ENCODE measurements at regions not wholly inside any gene's neighbourhood (a gene's known extent, or its start where the extent isn't known, plus 50 kb on each side); places are given as distances from the start of the nearest gene placed in this dataset.

DNA sequence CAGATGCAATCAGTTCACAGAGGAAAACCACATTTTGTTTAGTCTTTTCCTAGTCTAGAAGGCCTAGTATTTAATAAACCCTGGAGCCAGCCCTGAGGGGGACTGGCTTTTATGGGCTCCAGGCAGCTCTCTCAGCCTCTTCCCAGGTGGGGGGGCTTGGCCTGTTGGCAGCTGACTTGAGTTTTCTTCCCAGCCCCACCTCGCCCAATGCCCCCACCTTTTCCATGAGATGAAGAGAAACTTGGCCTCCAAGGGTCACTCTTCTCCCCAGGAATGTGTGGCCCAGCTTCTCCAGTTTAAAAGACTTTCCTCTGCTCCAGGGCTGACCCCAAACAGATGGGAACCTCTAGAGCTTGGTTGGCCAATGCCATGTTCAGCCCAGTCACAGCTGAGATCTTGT, 196.1 kb downstream of the BMP7 start:
- Histone ChIP-seq H3K4me3 (ENCODE audit: low read depth in 1 of 2, low read length in 1 of 2) (no peak overlapping the region), H3K27ac (no peak overlapping the region), H3K4me1 (ENCODE audit: control insufficient read depth in 1 of 2, insufficient read depth in 1 of 2, low read depth in 1 of 2, low read length in 1 of 2) (no peaks in the 10 kb centered on the region), H3K36me3 (no peaks in the 10 kb centered on the region), H3K27me3 (peaks cover 69% of the 10 kb centered on the region), H3K9me3 (no peaks in the 10 kb centered on the region)
- no peak for TF ChIP-seq CTCF (IDR thresholded peaks at IDR 0.05)

DNA sequence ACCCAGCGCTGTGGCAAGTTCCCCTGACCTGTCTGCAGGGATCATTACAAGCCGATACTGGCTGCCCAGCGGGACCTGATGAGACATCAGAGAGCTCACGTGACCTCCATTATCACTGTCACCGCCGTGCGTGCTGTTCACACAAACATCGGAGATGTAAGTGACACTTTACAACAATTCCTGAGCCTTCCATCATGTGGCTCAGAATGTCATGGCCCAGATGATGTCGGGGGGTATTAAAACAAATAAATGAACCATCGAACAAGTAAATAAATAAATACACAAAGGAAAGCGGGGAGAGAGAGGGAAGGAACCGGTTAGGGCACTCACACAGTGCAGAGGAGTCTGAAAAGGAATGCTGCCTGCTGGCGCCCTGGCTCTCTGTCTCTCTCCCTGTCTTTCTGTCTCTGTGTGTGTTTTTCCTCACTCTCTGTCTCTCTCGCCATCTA, 195.1 kb downstream of the BMP7 start:
- Histone ChIP-seq H3K4me3 (ENCODE audit: low read depth in 1 of 2, low read length in 1 of 2) (no peak overlapping the region), H3K4me1 (ENCODE audit: control insufficient read depth in 1 of 2, insufficient read depth in 1 of 2, low read depth in 1 of 2, low read length in 1 of 2) (no peaks in the 10 kb centered on the region), H3K36me3 (no peaks in the 10 kb centered on the region), H3K27ac (no peak overlapping the region), H3K27me3 (peaks cover 61% of the 10 kb centered on the region), H3K9me3 (no peaks in the 10 kb centered on the region)
- TF ChIP-seq CTCF (IDR thresholded peaks at IDR 0.05) = no peak

- Histone ChIP-seq H3K9me3 (no peaks in the 10 kb centered on the region), H3K36me3 (no peaks in the 10 kb centered on the region)
Observed at GRCh38 chr20:57071954-57072583, 194.4 kb downstream of the BMP7 start.

GRCh38 chr20:57073402-57073801, 193.0 kb downstream of the BMP7 start:
- no peak for TF ChIP-seq CTCF (IDR thresholded peaks at IDR 0.05)
- Histone ChIP-seq H3K4me1 (ENCODE audit: control insufficient read depth in 1 of 2, insufficient read depth in 1 of 2, low read depth in 1 of 2, low read length in 1 of 2) (no peaks in the 10 kb centered on the region), H3K27ac (no peak overlapping the region), H3K36me3 (no peaks in the 10 kb centered on the region), H3K27me3 (peaks cover 52% of the 10 kb centered on the region), H3K4me3 (ENCODE audit: low read depth in 1 of 2, low read length in 1 of 2) (no peak overlapping the region), H3K9me3 (no peaks in the 10 kb centered on the region)

More at GRCh38 chr20:57071954-57072583, 194.4 kb downstream of the BMP7 start:
- no peak overlapping the region for H3K4me3 ChIP-seq (ENCODE audit: low read depth in 1 of 2, low read length in 1 of 2)
- H3K27ac ChIP-seq = no peak overlapping the region
- no peaks in the 10 kb centered on the region for H3K4me1 ChIP-seq (ENCODE audit: control insufficient read depth in 1 of 2, insufficient read depth in 1 of 2, low read depth in 1 of 2, low read length in 1 of 2)
- no peak for TF ChIP-seq CTCF (IDR thresholded peaks at IDR 0.05)
- peaks cover 54% of the 10 kb centered on the region for H3K27me3 ChIP-seq

- H3K36me3 ChIP-seq = no peaks in the 10 kb centered on the region
- no peak overlapping the region for H3K27ac ChIP-seq
- no peak overlapping the region for H3K4me3 ChIP-seq (ENCODE audit: low read depth in 1 of 2, low read length in 1 of 2)
- TF ChIP-seq CTCF (IDR thresholded peaks at IDR 0.05) = no peak
- H3K27me3 ChIP-seq = peaks cover 43% of the 10 kb centered on the region
- H3K9me3 ChIP-seq = no peaks in the 10 kb centered on the region
- no peaks in the 10 kb centered on the region for H3K4me1 ChIP-seq (ENCODE audit: control insufficient read depth in 1 of 2, insufficient read depth in 1 of 2, low read depth in 1 of 2, low read length in 1 of 2)
Observed at GRCh38 chr20:57074386-57074785, 192.1 kb downstream of the BMP7 start.
